ENCODE measurements at regions not wholly inside any gene's neighbourhood (a gene's known extent, or its start where the extent isn't known, plus 50 kb on each side); places are given as distances from the start of the nearest gene placed in this dataset.
"Not testable (repeated sequence)": the region's sequence is repeated elsewhere in the genome, so short reads cannot be mapped to it uniquely, and the experiment has no call there.

- not testable (repeated sequence) for TF ChIP-seq CTCF (IDR thresholded peaks at IDR 0.05 in 8 of 11, conservative IDR thresholded peaks at IDR 0.05 in 3 of 11); POLR2A (IDR thresholded peaks at IDR 0.05)
Observed at GRCh38 chr9:41040705-41041342, 87.7 kb downstream of the FOXD4L6 start.

All from spleen (tissue), 7 donors.